T follicular helper cell (primary cell): ENCODE measurements at regions not wholly inside any gene's neighbourhood (a gene's known extent, or its start where the extent isn't known, plus 50 kb on each side); places are given as distances from the start of the nearest gene placed in this dataset.
"Not testable (repeated sequence)": the region's sequence is repeated elsewhere in the genome, so short reads cannot be mapped to it uniquely, and the experiment has no call there.

Experiments used
- DNase-seq: peaks from one replicate; pipeline ENCODE4 v3.0.0-alpha.2; 2020; ENCODE audit warnings: low read depth

- no peak for DNase-seq
Observed at GRCh38 chr4:151851354-151851753, 90.5 kb upstream of the GATB start.

GRCh38 chr4:151850791-151851213 lies 90.0 kb upstream of the GATB start:
- no peak for DNase-seq

GRCh38 chr4:151845551-151845950 lies 84.7 kb upstream of the GATB start:
- DNase-seq = not testable (repeated sequence)

GRCh38 chr4:151842430-151843079 lies 81.7 kb upstream of the GATB start:
- DNase-seq = no peak

GRCh38 chr4:151841107-151841506 lies 80.3 kb upstream of the GATB start:
- DNase-seq = no peak

GRCh38 chr4:151835467-151835866 lies 74.7 kb upstream of the GATB start:
- no peak for DNase-seq

GRCh38 chr4:151833174-151833573 lies 72.4 kb upstream of the GATB start:
- no peak for DNase-seq

- DNase-seq = no peak
Observed at GRCh38 chr4:151831526-151831925, 70.7 kb upstream of the GATB start.

GRCh38 chr4:151830168-151830567 lies 69.4 kb upstream of the GATB start:
- DNase-seq = no peak

- DNase-seq = no peak
Observed at GRCh38 chr4:151829309-151829708, 68.5 kb upstream of the GATB start.

- no peak for DNase-seq
Observed at GRCh38 chr4:151824656-151825055, 63.8 kb upstream of the GATB start.

- no peak for DNase-seq
Observed at GRCh38 chr4:151822331-151822730, 61.5 kb upstream of the GATB start.

- DNase-seq = no peak
Observed at GRCh38 chr4:151820004-151820403, 59.2 kb upstream of the GATB start.

- DNase-seq = no peak
Observed at GRCh38 chr4:151811403-151811802, 50.6 kb upstream of the GATB start.
